Neural progenitor cell (in vitro differentiated cells): ENCODE measurements at regions not wholly inside any gene's neighbourhood (a gene's known extent, or its start where the extent isn't known, plus 50 kb on each side); places are given as distances from the start of the nearest gene placed in this dataset.

Source experiments
- CTCF ChIP-seq: fragments of 200-600 bp; sonication (generic); IDR thresholded peaks from 2 replicates; pipeline ENCODE4 v1.5.1; 2017; ENCODE audit warnings: antibody characterized with exemption, mild to moderate bottlenecking
- EZH2 ChIP-seq: fragments of 200-600 bp; sonication (generic); IDR thresholded peaks from 2 replicates; pipeline ENCODE4 v1.6.1; 2017; ENCODE audit warnings: antibody characterized with exemption, mild to moderate bottlenecking, moderate library complexity

GRCh38 chr6:103937389-103937788 is 922.3 kb downstream of the HACE1 start:
- TF ChIP-seq CTCF = no peak
- no peak for TF ChIP-seq EZH2
